ENCODE measurements at regions not wholly inside any gene's neighbourhood (a gene's known extent, or its start where the extent isn't known, plus 50 kb on each side); places are given as distances from the start of the nearest gene placed in this dataset.

DNA sequence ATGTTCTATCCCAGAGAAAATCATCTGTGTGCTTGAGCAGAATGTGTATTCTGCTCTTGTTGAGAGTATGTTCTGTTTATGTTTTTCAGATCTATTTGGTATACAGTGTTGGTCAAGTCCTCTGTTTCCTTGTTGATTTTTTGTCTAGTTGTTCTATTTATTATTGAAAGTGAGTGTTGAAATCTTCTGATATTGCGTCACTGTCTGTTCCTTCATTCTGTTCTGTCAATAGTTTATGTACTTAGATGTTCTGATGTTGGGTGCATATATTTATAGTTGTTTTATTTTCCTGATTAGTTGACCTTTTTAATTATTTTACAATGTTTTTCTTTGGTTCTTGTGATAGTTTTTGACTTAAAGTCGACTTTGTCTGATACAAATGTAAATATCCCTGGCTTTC is 458.7 kb upstream of the HSF2 start:
- TF ChIP-seq POLR2A (IDR thresholded peaks at IDR 0.05) (no peak), POLR2AphosphoS5 (IDR thresholded peaks at IDR 0.05) (no peak)
- TF ChIP-seq, protein P1, sequence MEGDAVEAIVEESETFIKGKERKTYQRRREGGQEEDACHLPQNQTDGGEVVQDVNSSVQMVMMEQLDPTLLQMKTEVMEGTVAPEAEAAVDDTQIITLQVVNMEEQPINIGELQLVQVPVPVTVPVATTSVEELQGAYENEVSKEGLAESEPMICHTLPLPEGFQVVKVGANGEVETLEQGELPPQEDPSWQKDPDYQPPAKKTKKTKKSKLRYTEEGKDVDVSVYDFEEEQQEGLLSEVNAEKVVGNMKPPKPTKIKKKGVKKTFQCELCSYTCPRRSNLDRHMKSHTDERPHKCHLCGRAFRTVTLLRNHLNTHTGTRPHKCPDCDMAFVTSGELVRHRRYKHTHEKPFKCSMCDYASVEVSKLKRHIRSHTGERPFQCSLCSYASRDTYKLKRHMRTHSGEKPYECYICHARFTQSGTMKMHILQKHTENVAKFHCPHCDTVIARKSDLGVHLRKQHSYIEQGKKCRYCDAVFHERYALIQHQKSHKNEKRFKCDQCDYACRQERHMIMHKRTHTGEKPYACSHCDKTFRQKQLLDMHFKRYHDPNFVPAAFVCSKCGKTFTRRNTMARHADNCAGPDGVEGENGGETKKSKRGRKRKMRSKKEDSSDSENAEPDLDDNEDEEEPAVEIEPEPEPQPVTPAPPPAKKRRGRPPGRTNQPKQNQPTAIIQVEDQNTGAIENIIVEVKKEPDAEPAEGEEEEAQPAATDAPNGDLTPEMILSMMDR (IDR thresholded peaks at IDR 0.05): no peak

All from gastroesophageal sphincter (tissue), 3 donors.